ENCODE measurements at regions not wholly inside any gene's neighbourhood (a gene's known extent, or its start where the extent isn't known, plus 50 kb on each side); places are given as distances from the start of the nearest gene placed in this dataset.

DNA sequence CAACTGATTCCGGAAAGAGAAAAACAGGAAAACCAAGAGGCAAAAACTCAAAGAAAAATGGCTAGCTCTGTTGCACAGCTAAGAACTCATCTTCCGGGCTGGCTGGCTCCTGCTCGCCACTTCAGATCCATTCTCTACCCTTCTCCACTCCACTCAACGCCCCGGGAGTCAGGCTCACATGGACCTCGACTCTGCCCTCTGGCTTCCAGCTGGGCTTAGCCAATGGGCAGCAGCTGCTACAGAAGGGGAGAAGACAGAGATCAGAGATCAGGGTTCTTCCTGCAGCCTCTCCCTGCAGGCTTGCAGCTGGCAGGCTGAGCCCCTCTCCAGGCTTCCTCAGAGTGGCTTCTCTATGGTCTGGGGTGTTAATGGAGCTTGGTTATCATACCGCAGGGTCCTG, 187.5 kb downstream of the MED10 start:
- Histone ChIP-seq H3K9me3 (ENCODE audit: control insufficient read depth, insufficient read depth, low read depth, low read length) (no peaks in the 10 kb centered on the region), H3K79me2 (ENCODE audit: control insufficient read depth, insufficient read depth, low read length) (no peaks in the 10 kb centered on the region), H2AFZ (ENCODE audit: low read length) (no peak overlapping the region), H3K4me3 (replicated peaks in 1 of 4; ENCODE audit: control extremely low read depth in 1 of 4, insufficient read depth in 1 of 4, low read depth in 3 of 4, low read length in 4 of 4) (no peak overlapping the region), H3K27ac (ENCODE audit: insufficient read depth, low read length) (no peak overlapping the region), H3K27me3 (ENCODE audit: control insufficient read depth, insufficient read depth, low read length) (no peaks in the 10 kb centered on the region), H3K36me3 (ENCODE audit: control insufficient read depth, insufficient read depth, low read length) (no peaks in the 10 kb centered on the region), H3K4me1 (ENCODE audit: control insufficient read depth, extremely low read depth, insufficient read depth, low read length) (no peaks in the 10 kb centered on the region), H4K20me1 (ENCODE audit: control insufficient read depth, extremely low read depth, insufficient read depth, low read length) (no peaks in the 10 kb centered on the region), H3K4me2 (ENCODE audit: extremely low read depth, insufficient read depth, low read length) (no peak overlapping the region), H3K9ac (ENCODE audit: insufficient read depth, low read length) (no peak overlapping the region)
- TF ChIP-seq EZH2 (IDR thresholded peaks at IDR 0.05; ENCODE audit: low read length, missing control alignments) (no peak), CTCF (conservative IDR thresholded peaks at IDR 0.05 in 1 of 2, IDR thresholded peaks at IDR 0.05 in 1 of 2; ENCODE audit: low read depth in 1 of 2, low read length in 2 of 2) (no peak)
- no peak for DNase-seq (ENCODE audit: low read depth in 2 of 2)

DNA sequence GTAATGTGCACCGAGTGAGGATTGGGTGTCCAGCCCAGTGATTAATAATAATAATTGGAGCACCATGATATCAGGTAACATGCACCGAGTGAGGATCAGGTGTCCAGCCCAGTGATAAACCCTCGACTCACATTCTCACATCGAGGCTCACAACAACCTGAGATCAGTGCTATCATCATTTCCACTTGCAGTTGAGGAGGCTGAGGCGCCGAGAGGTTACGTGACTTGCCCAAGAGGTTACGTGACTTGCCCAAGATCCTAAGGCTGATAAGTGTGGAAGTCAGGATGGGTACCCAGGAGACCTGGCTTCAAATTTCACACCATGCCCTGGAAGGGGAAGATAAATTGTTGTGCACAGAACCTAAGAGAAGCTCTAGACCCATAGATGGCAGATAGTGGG, 189.4 kb downstream of the MED10 start:
- DNase-seq (ENCODE audit: low read depth in 2 of 2): no peak
- H3K27ac ChIP-seq (ENCODE audit: insufficient read depth, low read length): no peak overlapping the region
- H3K79me2 ChIP-seq (ENCODE audit: control insufficient read depth, insufficient read depth, low read length): no peaks in the 10 kb centered on the region
- H4K20me1 ChIP-seq (ENCODE audit: control insufficient read depth, extremely low read depth, insufficient read depth, low read length): no peaks in the 10 kb centered on the region
- no peak overlapping the region for H3K4me3 ChIP-seq (replicated peaks in 1 of 4; ENCODE audit: control extremely low read depth in 1 of 4, insufficient read depth in 1 of 4, low read depth in 3 of 4, low read length in 4 of 4)
- no peak overlapping the region for H3K9ac ChIP-seq (ENCODE audit: insufficient read depth, low read length)
- H3K4me1 ChIP-seq (ENCODE audit: control insufficient read depth, extremely low read depth, insufficient read depth, low read length): no peaks in the 10 kb centered on the region
- H3K9me3 ChIP-seq (ENCODE audit: control insufficient read depth, insufficient read depth, low read depth, low read length): no peaks in the 10 kb centered on the region
- H3K36me3 ChIP-seq (ENCODE audit: control insufficient read depth, insufficient read depth, low read length): no peaks in the 10 kb centered on the region
- H3K4me2 ChIP-seq (ENCODE audit: extremely low read depth, insufficient read depth, low read length): no peak overlapping the region
- no peak for TF ChIP-seq CTCF (conservative IDR thresholded peaks at IDR 0.05 in 1 of 2, IDR thresholded peaks at IDR 0.05 in 1 of 2; ENCODE audit: low read depth in 1 of 2, low read length in 2 of 2)
- no peak for TF ChIP-seq EZH2 (IDR thresholded peaks at IDR 0.05; ENCODE audit: low read length, missing control alignments)
- no peak overlapping the region for H2AFZ ChIP-seq (ENCODE audit: low read length)
- no peaks in the 10 kb centered on the region for H3K27me3 ChIP-seq (ENCODE audit: control insufficient read depth, insufficient read depth, low read length)

DNA sequence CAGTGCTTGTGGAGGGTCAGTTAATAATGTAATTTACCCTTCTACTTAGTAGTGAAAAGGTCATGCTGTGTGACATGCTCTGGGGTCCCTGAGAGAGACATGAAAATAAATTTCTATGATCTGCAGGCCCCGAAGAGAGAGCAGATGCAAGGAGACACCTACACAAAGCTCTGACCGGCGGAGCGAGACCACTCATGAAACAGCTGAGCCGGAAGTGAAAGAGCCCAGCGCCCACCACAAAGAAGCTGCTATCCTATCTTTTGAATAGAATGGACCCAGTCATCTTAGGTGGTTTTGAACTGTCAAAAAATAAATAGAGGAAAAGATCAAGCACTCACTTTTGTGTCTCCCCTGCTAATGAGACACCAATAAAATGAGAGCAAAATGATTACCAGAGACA, 190.0 kb downstream of the MED10 start:
- Histone ChIP-seq H3K4me2 (ENCODE audit: extremely low read depth, insufficient read depth, low read length) (no peak overlapping the region), H4K20me1 (ENCODE audit: control insufficient read depth, extremely low read depth, insufficient read depth, low read length) (no peaks in the 10 kb centered on the region), H3K9me3 (ENCODE audit: control insufficient read depth, insufficient read depth, low read depth, low read length) (no peaks in the 10 kb centered on the region), H3K9ac (ENCODE audit: insufficient read depth, low read length) (no peak overlapping the region), H3K27ac (ENCODE audit: insufficient read depth, low read length) (no peak overlapping the region), H3K79me2 (ENCODE audit: control insufficient read depth, insufficient read depth, low read length) (no peaks in the 10 kb centered on the region), H2AFZ (ENCODE audit: low read length) (no peak overlapping the region), H3K36me3 (ENCODE audit: control insufficient read depth, insufficient read depth, low read length) (no peaks in the 10 kb centered on the region), H3K4me3 (replicated peaks in 1 of 4; ENCODE audit: control extremely low read depth in 1 of 4, insufficient read depth in 1 of 4, low read depth in 3 of 4, low read length in 4 of 4) (no peak overlapping the region), H3K4me1 (ENCODE audit: control insufficient read depth, extremely low read depth, insufficient read depth, low read length) (no peaks in the 10 kb centered on the region), H3K27me3 (ENCODE audit: control insufficient read depth, insufficient read depth, low read length) (no peaks in the 10 kb centered on the region)
- DNase-seq (ENCODE audit: low read depth in 2 of 2): no peak
- TF ChIP-seq CTCF (conservative IDR thresholded peaks at IDR 0.05 in 1 of 2, IDR thresholded peaks at IDR 0.05 in 1 of 2; ENCODE audit: low read depth in 1 of 2, low read length in 2 of 2): no peak
- TF ChIP-seq EZH2 (IDR thresholded peaks at IDR 0.05; ENCODE audit: low read length, missing control alignments): no peak

Measured in fibroblast of lung (primary cell).